ENCODE measurements at regions not wholly inside any gene's neighbourhood (a gene's known extent, or its start where the extent isn't known, plus 50 kb on each side); places are given as distances from the start of the nearest gene placed in this dataset.
"Not testable (repeated sequence)": the region's sequence is repeated elsewhere in the genome, so short reads cannot be mapped to it uniquely, and the experiment has no call there.

- no peak for DNase-seq
These were observed 1407.6 kb downstream of the EPHA7 start for GRCh38 chr6:92011681-92012245.

- DNase-seq: no peak
These were observed 1410.4 kb downstream of the EPHA7 start for GRCh38 chr6:92008757-92009502.

- no peak for DNase-seq
These were observed 1413.2 kb upstream of the MAP3K7 start for GRCh38 chr6:92000112-92000511.

- no peak for DNase-seq
These were observed 1407.9 kb upstream of the MAP3K7 start for GRCh38 chr6:91994787-91995186.

GRCh38 chr6:91982559-91982958 lies 1395.7 kb upstream of the MAP3K7 start:
- no peak for DNase-seq

GRCh38 chr6:91976797-91977196 lies 1389.9 kb upstream of the MAP3K7 start:
- no peak for DNase-seq

- DNase-seq: no peak
These were observed 1383.8 kb upstream of the MAP3K7 start for GRCh38 chr6:91970700-91971099.

- DNase-seq: no peak
These were observed 1379.0 kb upstream of the MAP3K7 start for GRCh38 chr6:91965872-91966271.

GRCh38 chr6:91961671-91962070 lies 1374.8 kb upstream of the MAP3K7 start:
- DNase-seq: no peak

GRCh38 chr6:91961236-91961635 lies 1374.4 kb upstream of the MAP3K7 start:
- no peak for DNase-seq

GRCh38 chr6:91941838-91942237 lies 1355.0 kb upstream of the MAP3K7 start:
- no peak for DNase-seq

- no peak for DNase-seq
These were observed 1353.9 kb upstream of the MAP3K7 start for GRCh38 chr6:91940801-91941200.

GRCh38 chr6:91926827-91927226 lies 1340.0 kb upstream of the MAP3K7 start:
- DNase-seq: no peak

- DNase-seq: no peak
These were observed 1339.5 kb upstream of the MAP3K7 start for GRCh38 chr6:91926361-91926760.

GRCh38 chr6:91911945-91912344 lies 1325.1 kb upstream of the MAP3K7 start:
- DNase-seq: no peak

GRCh38 chr6:91904586-91905164 lies 1317.8 kb upstream of the MAP3K7 start:
- no peak for DNase-seq

GRCh38 chr6:91895599-91896285 lies 1308.9 kb upstream of the MAP3K7 start:
- no peak for DNase-seq

GRCh38 chr6:91886183-91886795 lies 1299.4 kb upstream of the MAP3K7 start:
- no peak for DNase-seq

GRCh38 chr6:91881791-91882190 lies 1294.9 kb upstream of the MAP3K7 start:
- DNase-seq: not testable (repeated sequence)

GRCh38 chr6:91879386-91879995 lies 1292.6 kb upstream of the MAP3K7 start:
- no peak for DNase-seq

- DNase-seq: no peak
These were observed 1291.1 kb upstream of the MAP3K7 start for GRCh38 chr6:91877994-91878393.

GRCh38 chr6:91874971-91875370 lies 1288.1 kb upstream of the MAP3K7 start:
- DNase-seq: no peak
